Mesendoderm (in vitro differentiated cells): ENCODE measurements at regions not wholly inside any gene's neighbourhood (a gene's known extent, or its start where the extent isn't known, plus 50 kb on each side); places are given as distances from the start of the nearest gene placed in this dataset.
"Not testable (repeated sequence)": the region's sequence is repeated elsewhere in the genome, so short reads cannot be mapped to it uniquely, and the experiment has no call there.

Source experiments
- DNase-seq: peaks from one replicate; pipeline ENCODE4 v3.0.0; 2013
- H2AK5ac ChIP-seq: 2 replicates; pipeline ENCODE4 v1.6.1; 2013; ENCODE audit warnings: low read length, inconsistent platforms
- H2BK120ac ChIP-seq: 2 replicates; pipeline ENCODE4 v1.6.1; 2013; ENCODE audit warnings: low read depth, mild to moderate bottlenecking, low read length, moderate library complexity, mixed read lengths
- H2BK15ac ChIP-seq: replicated peaks from 2 replicates; pipeline ENCODE4 v1.6.1; 2013; ENCODE audit warnings: low read depth, mild to moderate bottlenecking, moderate library complexity
- H2BK5ac ChIP-seq: 2 replicates; pipeline ENCODE4 v1.6.1; 2013; ENCODE audit warnings: low read length, inconsistent platforms
- H3K18ac ChIP-seq: 2 replicates; pipeline ENCODE4 v1.6.1; 2013; ENCODE audit warnings: mild to moderate bottlenecking, low read length, mixed read lengths
- H3K23ac ChIP-seq: one replicate; pipeline ENCODE4 v1.6.1; 2013; ENCODE audit warnings: low read length
- H3K27ac ChIP-seq: 2 replicates; pipeline ENCODE4 v1.5.1; 2013; ENCODE audit warnings: low read depth, mild to moderate bottlenecking, inconsistent platforms, low read length, moderate library complexity
- H3K27me3 ChIP-seq: 2 replicates; pipeline ENCODE4 v1.6.1; 2013; ENCODE audit warnings: low read length, control low read depth, mild to moderate bottlenecking, inconsistent platforms; ENCODE audit not compliant: insufficient read depth, poor library complexity
- H3K36me3 ChIP-seq: 2 replicates; pipeline ENCODE4 v1.6.1; 2013; ENCODE audit warnings: low read length, inconsistent platforms; ENCODE audit not compliant: control insufficient read depth, insufficient read depth
- H3K4ac ChIP-seq: one replicate; pipeline ENCODE4 v1.6.1; 2013; ENCODE audit warnings: low read depth, mild to moderate bottlenecking, low read length, moderate library complexity
- H3K4me1 ChIP-seq: 2 replicates; pipeline ENCODE4 v1.6.1; 2013; ENCODE audit warnings: low read depth, low read length, inconsistent platforms; ENCODE audit not compliant: control insufficient read depth
- H3K4me2 ChIP-seq: 2 replicates; pipeline ENCODE4 v1.6.1; 2013; ENCODE audit warnings: low read length
- H3K4me3 ChIP-seq: 2 replicates; pipeline ENCODE4 v1.5.1; 2013; ENCODE audit warnings: mild to moderate bottlenecking, low read length
- H3K56ac ChIP-seq: one replicate; pipeline ENCODE4 v1.6.1; 2013; ENCODE audit warnings: low read length
- H3K79me1 ChIP-seq: 2 replicates; pipeline ENCODE4 v1.6.1; 2013; ENCODE audit warnings: low read length, inconsistent platforms
- H3K79me2 ChIP-seq: 2 replicates; pipeline ENCODE4 v1.6.1; 2013; ENCODE audit warnings: mild to moderate bottlenecking, low read length; ENCODE audit not compliant: control insufficient read depth, insufficient read depth
- H3K9ac ChIP-seq: 2 replicates; pipeline ENCODE4 v1.6.1; 2013; ENCODE audit warnings: low read length, inconsistent platforms
- H4K5ac ChIP-seq: one replicate; pipeline ENCODE4 v1.6.1; 2013; ENCODE audit warnings: low read length
- H4K8ac ChIP-seq: one replicate; pipeline ENCODE4 v1.6.1; 2013; ENCODE audit warnings: low read depth, mild to moderate bottlenecking, control low read depth, low read length, moderate library complexity
- WGBS: extraction: QIAGEN DNeasy Blood & Tissue Kit; methylation state at CpG from one replicate; pipeline ENCODE4 v1.1.7; 2013; ENCODE audit warnings: low lambda C conversion rate, missing lambda C conversion rate; ENCODE audit not compliant: insufficient coverage; ENCODE audit errors: extremely low coverage; 5-methylcytosine and 5-hydroxymethylcytosine counted together

DNA sequence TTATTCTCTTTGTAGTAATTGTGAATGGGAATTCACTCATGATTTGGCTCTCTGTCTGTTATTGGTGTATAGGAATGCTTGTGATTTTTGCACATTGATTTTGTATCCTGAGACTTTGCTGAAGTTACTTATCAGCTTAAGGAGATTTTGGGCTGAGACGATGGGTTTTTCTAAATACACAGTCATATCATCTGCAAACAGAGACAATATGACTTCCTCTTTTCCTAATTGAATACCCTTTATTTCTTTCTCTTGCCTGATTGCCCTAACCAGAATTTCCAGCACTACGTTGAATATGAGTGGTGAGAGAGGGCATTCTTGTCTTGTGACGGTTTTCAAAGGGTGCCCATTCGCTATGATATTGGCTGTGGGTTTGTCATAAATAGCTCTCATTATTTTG lies 209.8 kb upstream of the NEBL start:
- H3K56ac ChIP-seq, H3K27ac ChIP-seq, H2BK5ac ChIP-seq, DNase-seq, H3K79me1 ChIP-seq, H3K4ac ChIP-seq, H3K4me2 ChIP-seq, H3K36me3 ChIP-seq, H3K4me1 ChIP-seq, H3K27me3 ChIP-seq, H3K23ac ChIP-seq, H4K8ac ChIP-seq, H4K5ac ChIP-seq, H3K18ac ChIP-seq, H3K9ac ChIP-seq, H3K79me2 ChIP-seq, H2BK120ac ChIP-seq, H2BK15ac ChIP-seq, H3K4me3 ChIP-seq, H2AK5ac ChIP-seq: not testable (repeated sequence)
- WGBS: no CpG with 5 or more reads among the region's 4 CpGs

DNA sequence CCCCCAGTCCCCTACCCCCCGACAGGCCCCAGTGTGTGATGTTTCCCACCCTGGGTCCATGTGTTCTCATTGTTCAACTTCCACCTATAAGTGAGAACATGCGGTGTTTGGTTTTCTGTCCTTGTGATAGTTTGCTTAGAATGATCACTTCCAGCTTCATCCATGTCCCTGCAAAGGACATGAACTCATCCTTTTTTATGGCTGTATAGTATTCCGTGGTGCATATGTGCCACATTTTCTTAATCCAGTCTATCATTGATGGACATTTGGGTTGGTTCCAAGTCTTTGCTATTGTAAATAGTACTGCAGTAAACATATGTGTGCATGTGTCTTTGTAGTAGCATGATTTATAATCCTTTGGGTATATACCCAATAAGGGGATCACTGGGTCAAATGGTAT lies 208.2 kb upstream of the NEBL start:
- DNase-seq, H3K18ac ChIP-seq, H3K27me3 ChIP-seq, H3K27ac ChIP-seq, H2BK5ac ChIP-seq, H4K8ac ChIP-seq, H3K79me1 ChIP-seq, H3K36me3 ChIP-seq, H4K5ac ChIP-seq, H3K4me1 ChIP-seq, H3K23ac ChIP-seq, H2BK120ac ChIP-seq, H3K4me2 ChIP-seq, H3K4me3 ChIP-seq, H3K79me2 ChIP-seq, H3K4ac ChIP-seq, H2AK5ac ChIP-seq, H3K56ac ChIP-seq, H2BK15ac ChIP-seq, H3K9ac ChIP-seq: not testable (repeated sequence)
- WGBS: no CpG with 5 or more reads among the region's 3 CpGs

DNA sequence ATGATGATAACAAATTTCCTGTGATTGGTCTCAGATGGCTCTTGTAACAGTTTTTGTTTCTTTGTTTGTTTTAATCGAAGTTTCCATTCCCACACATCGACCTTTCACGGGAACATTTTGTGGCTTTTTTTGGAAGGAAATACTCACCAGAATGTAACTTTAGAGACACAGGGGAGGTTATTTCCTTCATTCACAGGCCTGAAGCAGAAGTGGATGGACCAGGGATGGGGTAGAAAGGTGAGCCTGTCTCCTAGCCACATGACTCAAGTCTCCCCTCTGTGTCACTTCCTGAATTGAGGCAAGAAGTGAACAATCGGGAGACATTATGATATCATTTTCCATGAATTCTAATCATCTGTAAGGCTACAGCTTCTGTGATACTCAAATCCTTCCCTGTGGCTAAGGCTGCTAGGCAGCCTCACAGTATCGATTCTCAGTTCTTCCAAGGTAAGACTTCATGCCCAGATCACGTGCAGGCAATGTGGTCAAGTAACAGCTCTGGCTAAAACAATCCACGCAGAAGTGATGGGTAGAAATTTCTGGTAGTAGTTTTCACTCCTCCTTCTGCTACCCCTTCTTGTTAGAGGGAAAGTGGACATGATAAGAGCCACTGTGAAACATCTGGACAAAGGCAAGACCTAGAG lies 203.9 kb upstream of the NEBL start:
- H3K56ac ChIP-seq: no peak overlapping the region
- H3K36me3 ChIP-seq: no peaks in the 10 kb centered on the region
- H4K5ac ChIP-seq: no peak overlapping the region
- no peak overlapping the region for H2BK15ac ChIP-seq
- no peak overlapping the region for H2BK120ac ChIP-seq
- no peaks in the 10 kb centered on the region for H3K4me1 ChIP-seq
- H3K9ac ChIP-seq: no peak overlapping the region
- no peak overlapping the region for H2AK5ac ChIP-seq
- H3K18ac ChIP-seq: no peak overlapping the region
- no peak overlapping the region for H3K27ac ChIP-seq
- no peaks in the 10 kb centered on the region for H3K27me3 ChIP-seq
- H3K79me1 ChIP-seq: no peaks in the 10 kb centered on the region
- no peak overlapping the region for H3K4me2 ChIP-seq
- no peak for DNase-seq
- H3K4me3 ChIP-seq: no peak overlapping the region
- no peak overlapping the region for H3K23ac ChIP-seq
- H4K8ac ChIP-seq: no peak overlapping the region
- no CpG with 5 or more reads among the region's 7 CpGs for WGBS
- no peak overlapping the region for H2BK5ac ChIP-seq
- H3K4ac ChIP-seq: no peak overlapping the region
- H3K79me2 ChIP-seq: no peaks in the 10 kb centered on the region

DNA sequence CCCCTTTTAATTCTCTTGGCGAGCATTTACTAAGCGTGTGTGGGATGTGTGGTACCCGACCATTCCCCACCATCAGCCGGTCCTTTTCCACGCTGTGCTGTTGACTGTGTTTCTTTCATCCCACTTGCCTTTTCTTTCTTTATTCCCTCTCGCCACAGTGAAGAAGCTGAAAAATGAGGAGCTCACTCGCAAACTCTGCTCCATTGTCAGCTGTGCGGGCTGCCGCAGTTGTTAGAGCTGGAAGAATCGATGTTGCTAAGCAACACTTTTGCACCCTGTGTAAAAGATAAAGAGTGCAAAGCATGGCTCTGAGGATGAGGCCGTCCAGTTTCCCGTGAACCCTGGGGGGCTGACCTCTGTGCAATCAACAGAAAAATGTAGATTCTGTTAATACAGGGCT lies 203.1 kb upstream of the NEBL start:
- no peak overlapping the region for H2BK15ac ChIP-seq
- no peaks in the 10 kb centered on the region for H3K79me1 ChIP-seq
- no peak for DNase-seq
- no peaks in the 10 kb centered on the region for H3K36me3 ChIP-seq
- no peak overlapping the region for H2BK120ac ChIP-seq
- no peak overlapping the region for H3K4ac ChIP-seq
- H3K27ac ChIP-seq: no peak overlapping the region
- no peak overlapping the region for H4K5ac ChIP-seq
- no peaks in the 10 kb centered on the region for H3K4me1 ChIP-seq
- no peak overlapping the region for H3K4me3 ChIP-seq
- H3K9ac ChIP-seq: no peak overlapping the region
- H3K56ac ChIP-seq: no peak overlapping the region
- no peaks in the 10 kb centered on the region for H3K27me3 ChIP-seq
- no peak overlapping the region for H4K8ac ChIP-seq
- H3K18ac ChIP-seq: no peak overlapping the region
- no peaks in the 10 kb centered on the region for H3K79me2 ChIP-seq
- no CpG with 5 or more reads among the region's 12 CpGs for WGBS
- no peak overlapping the region for H3K23ac ChIP-seq
- no peak overlapping the region for H3K4me2 ChIP-seq
- H2AK5ac ChIP-seq: no peak overlapping the region
- H2BK5ac ChIP-seq: no peak overlapping the region

DNA sequence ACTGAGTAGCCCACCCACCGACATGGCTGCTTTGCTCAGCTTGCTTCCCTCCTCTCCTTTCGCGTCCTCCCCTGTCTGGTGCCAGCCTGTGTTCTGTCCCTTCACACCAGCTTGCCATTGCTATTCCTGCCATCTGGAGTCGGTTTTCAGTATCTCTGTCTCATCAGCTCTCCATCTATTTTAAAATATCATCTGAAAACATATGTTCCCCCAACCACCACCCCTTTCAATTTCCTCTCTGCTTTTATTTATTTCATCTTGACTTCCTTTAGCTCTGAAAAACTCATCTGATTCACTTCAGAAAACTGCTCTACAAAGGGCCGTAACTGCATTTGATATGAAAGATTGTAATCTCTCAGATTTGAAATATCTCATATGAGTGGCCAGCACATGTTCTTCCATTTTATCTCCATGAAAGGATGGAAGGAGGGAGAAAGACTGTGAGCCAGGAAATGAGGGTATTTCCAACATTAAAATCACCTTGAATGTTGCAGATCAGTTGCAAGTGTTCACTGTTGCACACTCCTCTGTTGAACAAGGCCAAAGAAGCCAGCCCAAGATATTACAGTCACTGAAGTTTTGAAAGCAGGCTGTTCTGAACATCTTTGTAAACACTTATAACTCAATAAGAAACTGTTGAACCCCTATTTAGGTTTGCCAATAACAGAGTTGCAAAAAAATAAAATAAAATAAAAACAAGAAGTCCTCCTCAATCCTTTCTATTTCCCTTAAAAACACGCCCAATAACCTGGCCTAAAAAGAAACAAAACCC lies 202.4 kb upstream of the NEBL start:
- no CpG with 5 or more reads among the region's 6 CpGs for whole genome bisulfite sequencing
- no peaks in the 10 kb centered on the region for H3K4me1 ChIP-seq

More for the DNA sequence above, 202.4 kb upstream of the NEBL start:
- Histone ChIP-seq H3K79me1 (no peaks in the 10 kb centered on the region), H2BK5ac (no peak overlapping the region), H4K5ac (no peak overlapping the region), H3K23ac (no peak overlapping the region), H3K27ac (no peak overlapping the region), H2AK5ac (no peak overlapping the region), H3K18ac (no peak overlapping the region), H3K79me2 (no peaks in the 10 kb centered on the region), H2BK120ac (no peak overlapping the region), H3K9ac (no peak overlapping the region), H3K36me3 (no peaks in the 10 kb centered on the region), H3K56ac (no peak overlapping the region), H3K4ac (no peak overlapping the region), H4K8ac (no peak overlapping the region), H2BK15ac (no peak overlapping the region), H3K4me3 (no peak overlapping the region), H3K4me2 (no peak overlapping the region), H3K27me3 (no peaks in the 10 kb centered on the region)
- no peak for DNase-seq
